Liver (tissue), 3 donors: ENCODE measurements at regions not wholly inside any gene's neighbourhood (a gene's known extent, or its start where the extent isn't known, plus 50 kb on each side); places are given as distances from the start of the nearest gene placed in this dataset.

Experiments used
- ATF3 ChIP-seq: IDR thresholded peaks from 2 replicates; pipeline ENCODE4 v1.6.1; 2016; ENCODE audit warnings: antibody characterized with exemption
- CTCF ChIP-seq: fragments of 150-350 bp; IDR thresholded peaks from 2 replicates; pipeline ENCODE4 v1.5.1; 2017; ENCODE audit warnings: improper control_type of control experiment, low read depth, low read length; ENCODE audit not compliant: missing input control
- GABPA ChIP-seq, 2 donors: IDR thresholded peaks in 1 of 2; conservative IDR thresholded peaks in 1 of 2; 2 replicates each; pipeline ENCODE4 v1.6.1; 2016; ENCODE audit warnings: antibody characterized with exemption in 2 of 2, mild to moderate bottlenecking in 1 of 2, moderate library complexity in 1 of 2
- MAX ChIP-seq: IDR thresholded peaks from 2 replicates; pipeline ENCODE4 v1.6.1; 2016; ENCODE audit warnings: antibody characterized with exemption
- RAD21 ChIP-seq, 2 donors: IDR thresholded peaks; 2 replicates each; pipeline ENCODE4 v1.6.1; 2016; ENCODE audit warnings: antibody characterized with exemption in 2 of 2, mild to moderate bottlenecking in 2 of 2
- REST ChIP-seq: IDR thresholded peaks from 2 replicates; pipeline ENCODE4 v1.6.1; 2016; ENCODE audit warnings: antibody characterized with exemption, mild to moderate bottlenecking
- SP1 ChIP-seq: IDR thresholded peaks from 2 replicates; pipeline ENCODE4 v1.6.1; 2018; ENCODE audit warnings: antibody characterized with exemption, mild to moderate bottlenecking
- TAF1 ChIP-seq: conservative IDR thresholded peaks from 2 replicates; pipeline ENCODE4 v1.6.1; 2016; ENCODE audit warnings: antibody characterized with exemption, mild to moderate bottlenecking
- donor health status: healthy.
- donor health status: healthy.

- no peak for TF ChIP-seq CTCF
- TF ChIP-seq RAD21 (IDR thresholded peaks at IDR 0.05) = no peak
- TF ChIP-seq MAX = no peak
- no peak for TF ChIP-seq ATF3
- TF ChIP-seq SP1 = no peak
- no peak for TF ChIP-seq REST
- TF ChIP-seq TAF1 = no peak
- TF ChIP-seq GABPA (IDR thresholded peaks at IDR 0.05 in 1 of 2, conservative IDR thresholded peaks at IDR 0.05 in 1 of 2) = no peak
These were observed 1303.5 kb downstream of the RAPGEF2 start for GRCh38 chr4:160406263-160406825.
